BJ (cell line): ENCODE measurements at regions not wholly inside any gene's neighbourhood (a gene's known extent, or its start where the extent isn't known, plus 50 kb on each side); places are given as distances from the start of the nearest gene placed in this dataset.
"Not testable (repeated sequence)": the region's sequence is repeated elsewhere in the genome, so short reads cannot be mapped to it uniquely, and the experiment has no call there.

ENCODE experiments used
- CTCF ChIA-PET: fragments of 350-600 bp; formaldehyde crosslinking; extraction: SDS; loops from one replicate; lab custom pipeline; 2021; ENCODE audit warnings: antibody characterized with exemption, inconsistent platforms; lab: Yijun Ruan, JAX
- POLR2A ChIA-PET: fragments of 300-600 bp; sonication (Branson Sonifier 250); formaldehyde crosslinking; extraction: SDS; loops from one replicate; lab custom pipeline; 2021; ENCODE audit warnings: antibody characterized with exemption; lab: Charles Lee
- DNase-seq: peaks from one replicate; pipeline ENCODE4 v3.0.0-alpha.2; 2011; ENCODE audit warnings: low read depth
- H3K27me3 ChIP-seq: 2 replicates; pipeline ENCODE4 v1.6.0; 2011; ENCODE audit warnings: low read length; ENCODE audit not compliant: control insufficient read depth, insufficient read depth
- H3K36me3 ChIP-seq: 2 replicates; pipeline ENCODE4 v1.5.1; 2011; ENCODE audit warnings: low read length; ENCODE audit not compliant: control insufficient read depth, insufficient read depth
- H3K4me3 ChIP-seq: 2 replicates; pipeline ENCODE4 v1.5.1; 2011; ENCODE audit warnings: low read depth, mild to moderate bottlenecking, control low read depth, low read length
- CTCF ChIP-seq: IDR thresholded peaks from 2 replicates; pipeline ENCODE4 v1.5.1; 2011; ENCODE audit warnings: low read depth, mild to moderate bottlenecking, control low read depth, inconsistent platforms, low read length, moderate library complexity; ENCODE audit not compliant: insufficient read depth

DNA sequence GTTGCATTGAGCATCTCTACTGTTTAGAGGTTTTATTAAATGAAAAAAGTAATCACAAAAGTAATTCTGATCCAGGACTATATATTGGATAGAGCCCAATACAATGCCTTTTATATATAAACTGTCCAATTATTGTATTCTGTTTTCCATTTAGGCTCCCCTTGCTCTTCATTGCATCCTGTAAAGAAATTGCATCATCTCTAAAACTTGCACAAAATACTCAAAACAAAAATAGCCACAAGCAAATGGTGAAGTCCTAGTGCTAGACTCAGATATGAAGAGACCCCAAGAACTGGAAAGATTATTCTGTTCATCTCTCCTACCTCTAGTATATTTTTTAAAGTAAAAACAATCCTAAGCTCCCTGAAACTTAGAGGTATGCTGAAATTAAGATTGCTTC, 195.8 kb downstream of the NNT start:
- Histone ChIP-seq H3K4me3 (no peak overlapping the region), H3K27me3 (no peaks in the 10 kb centered on the region), H3K36me3 (no peaks in the 10 kb centered on the region)
- POLR2A ChIA-PET: no interaction called here
- DNase-seq: no peak
- CTCF ChIA-PET: no interaction called here
- no peak for TF ChIP-seq CTCF

DNA sequence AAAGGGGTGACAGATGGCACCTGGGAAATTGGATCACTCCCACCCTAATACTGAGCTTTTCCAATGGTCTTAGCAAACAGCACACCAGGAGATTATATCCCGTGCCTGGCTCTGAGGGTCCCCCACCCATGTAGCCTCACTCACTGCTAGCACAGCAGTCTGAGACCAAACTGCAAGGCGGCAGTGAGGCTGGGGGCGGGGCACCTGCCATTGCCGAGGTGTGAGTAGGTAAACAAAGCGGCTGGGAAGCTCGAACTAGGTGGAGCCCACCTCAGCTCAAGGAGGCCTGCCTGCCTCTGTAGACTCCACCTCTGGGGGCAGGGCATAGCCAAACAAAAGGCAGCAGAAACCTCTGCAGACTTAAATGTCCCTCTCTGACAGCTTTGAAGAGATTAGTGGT, 188.9 kb downstream of the NNT start:
- POLR2A ChIA-PET, H3K4me3 ChIP-seq, CTCF ChIA-PET, DNase-seq, H3K27me3 ChIP-seq, H3K36me3 ChIP-seq: not testable (repeated sequence)

DNA sequence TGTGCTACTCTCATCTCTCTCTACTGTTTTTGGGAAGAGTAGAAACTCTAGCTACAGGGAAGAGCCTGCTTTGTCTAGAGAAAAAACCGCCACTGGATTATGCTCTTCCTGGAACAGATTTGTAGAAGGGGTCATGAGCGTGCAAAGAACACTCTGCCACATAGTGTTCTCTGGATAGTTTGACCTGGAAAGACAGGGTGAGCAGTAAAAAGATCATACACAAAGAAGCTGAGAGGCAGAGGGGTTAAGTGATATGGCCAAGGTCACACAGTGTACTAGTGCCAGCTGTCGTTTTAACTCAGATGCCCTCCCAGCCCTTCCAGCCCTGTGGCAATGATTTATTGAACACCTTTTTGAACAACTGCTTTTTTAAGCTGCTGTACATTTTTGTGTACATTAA, 182.2 kb downstream of the NNT start:
- ChIA-PET POLR2A (no interaction called here), CTCF (no interaction called here)
- no peak for TF ChIP-seq CTCF
- H3K36me3 ChIP-seq: no peaks in the 10 kb centered on the region
- no peak overlapping the region for H3K4me3 ChIP-seq
- DNase-seq: no peak
- no peaks in the 10 kb centered on the region for H3K27me3 ChIP-seq

DNA sequence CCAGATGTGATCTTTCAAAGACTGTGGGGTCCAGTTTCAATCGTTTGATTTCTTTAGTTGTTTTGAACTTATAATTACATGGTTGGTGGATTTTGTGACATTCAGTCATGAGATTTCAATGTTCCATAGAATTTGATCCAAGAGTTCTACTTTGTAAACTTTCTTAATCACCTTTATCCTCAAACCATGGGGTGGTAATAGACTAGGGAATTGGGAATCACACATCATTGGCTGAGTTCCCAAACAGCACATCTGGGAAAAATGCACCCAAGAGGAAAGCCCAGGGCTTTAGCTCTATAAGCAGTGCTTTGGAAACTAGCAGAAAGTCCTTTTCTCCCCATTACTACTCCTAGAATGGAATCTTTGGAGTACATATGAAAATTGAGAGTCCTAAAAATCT, 177.6 kb downstream of the NNT start:
- no peak for DNase-seq
- no peak overlapping the region for H3K4me3 ChIP-seq
- TF ChIP-seq CTCF: no peak
- ChIA-PET CTCF (no interaction called here), POLR2A (no interaction called here)
- H3K27me3 ChIP-seq: no peaks in the 10 kb centered on the region
- no peaks in the 10 kb centered on the region for H3K36me3 ChIP-seq

DNA sequence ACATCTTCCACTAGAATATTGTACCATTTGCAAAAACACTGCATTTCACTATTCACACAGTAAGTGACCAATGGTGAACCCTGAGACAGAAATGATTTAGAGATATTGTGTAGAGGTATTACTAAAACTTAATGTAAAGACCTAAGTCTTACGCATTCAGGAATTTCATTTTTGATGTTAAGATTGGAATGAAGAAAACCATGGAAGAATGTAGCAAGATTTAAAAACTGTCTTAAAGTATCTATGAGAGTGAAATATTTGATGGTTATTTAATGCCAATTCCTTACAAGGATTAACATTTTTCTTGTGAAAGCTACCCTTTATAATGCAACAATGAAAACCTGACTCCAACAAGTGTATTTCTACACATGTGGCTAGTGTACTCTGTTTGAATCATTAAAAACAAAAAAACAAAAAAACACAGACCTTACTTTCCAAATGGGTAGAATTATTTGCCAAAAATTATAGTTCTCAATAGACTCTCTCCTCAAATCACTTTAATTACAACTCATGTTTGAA, 172.0 kb downstream of the NNT start:
- H3K4me3 ChIP-seq: no peak overlapping the region
- ChIA-PET CTCF (no interaction called here), POLR2A (no interaction called here)
- no peaks in the 10 kb centered on the region for H3K36me3 ChIP-seq
- no peaks in the 10 kb centered on the region for H3K27me3 ChIP-seq
- TF ChIP-seq CTCF: no peak
- no peak for DNase-seq

- Histone ChIP-seq H3K27me3 (no peaks in the 10 kb centered on the region), H3K36me3 (no peaks in the 10 kb centered on the region), H3K4me3 (no peak overlapping the region)
- POLR2A ChIA-PET: no interaction called here
- peak; percentile 40 for DNase-seq
- CTCF ChIA-PET: no interaction called here
- TF ChIP-seq CTCF: no peak
Measured at GRCh38 chr5:43773478-43773844, 170.5 kb downstream of the NNT start.
